Transverse colon (tissue), 4 donors: ENCODE measurements at regions not wholly inside any gene's neighbourhood (a gene's known extent, or its start where the extent isn't known, plus 50 kb on each side); places are given as distances from the start of the nearest gene placed in this dataset.
"Not testable (repeated sequence)": the region's sequence is repeated elsewhere in the genome, so short reads cannot be mapped to it uniquely, and the experiment has no call there.

Experiments used
- EP300 ChIP-seq: sonication (generic); formaldehyde crosslinking; IDR thresholded peaks from one replicate; pipeline ENCODE4 v1.6.1; 2017; ENCODE audit warnings: antibody characterized with exemption, low read depth
- POLR2A ChIP-seq: fragments of 450-650 bp; IDR thresholded peaks from one replicate; pipeline ENCODE4 v1.6.1; 2016; ENCODE audit warnings: antibody characterized with exemption, mild to moderate bottlenecking, moderate library complexity
- POLR2AphosphoS5 ChIP-seq, 3 donors: sonication (generic); formaldehyde crosslinking; IDR thresholded peaks; one replicate each; pipeline ENCODE4 v1.6.1; 2016; ENCODE audit warnings: antibody characterized with exemption in 3 of 3
- TF ChIP-seq, protein P1 (sequence below), 5 experiments: fragments of 200-600 bp in 3 of 5; fragments of 450-650 bp in 2 of 5; sonication (generic) in 3 of 5; IDR thresholded peaks; 1 replicate in 2 of 5; 2 replicates in 3 of 5; pipeline ENCODE4 v1.5.1; 2016 to 2017; ENCODE audit warnings: antibody characterized with exemption in 5 of 5, inconsistent platforms in 3 of 5, mild to moderate bottlenecking in 2 of 5, moderate library complexity in 1 of 5

DNA sequence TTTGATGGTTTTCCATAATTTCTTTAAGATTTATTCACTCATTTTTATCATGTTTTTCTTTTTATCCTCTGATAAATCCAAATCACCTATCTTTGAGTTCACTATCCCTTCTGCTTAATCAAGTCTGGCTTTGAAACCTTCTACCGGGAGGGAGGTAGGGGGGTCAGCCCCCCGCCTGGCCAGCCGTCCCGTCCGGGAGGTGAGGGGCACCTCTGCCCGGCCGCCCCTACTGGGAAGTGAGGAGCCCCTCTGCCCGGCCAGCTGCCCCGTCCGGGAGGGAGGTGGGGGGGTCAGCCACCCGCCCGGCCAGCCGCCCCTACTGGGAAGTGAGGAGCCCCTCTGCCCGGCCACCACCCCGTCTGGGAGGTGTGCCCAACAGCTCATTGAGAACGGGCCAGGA lies 363.3 kb downstream of the RFC3 start:
- TF ChIP-seq, protein P1, sequence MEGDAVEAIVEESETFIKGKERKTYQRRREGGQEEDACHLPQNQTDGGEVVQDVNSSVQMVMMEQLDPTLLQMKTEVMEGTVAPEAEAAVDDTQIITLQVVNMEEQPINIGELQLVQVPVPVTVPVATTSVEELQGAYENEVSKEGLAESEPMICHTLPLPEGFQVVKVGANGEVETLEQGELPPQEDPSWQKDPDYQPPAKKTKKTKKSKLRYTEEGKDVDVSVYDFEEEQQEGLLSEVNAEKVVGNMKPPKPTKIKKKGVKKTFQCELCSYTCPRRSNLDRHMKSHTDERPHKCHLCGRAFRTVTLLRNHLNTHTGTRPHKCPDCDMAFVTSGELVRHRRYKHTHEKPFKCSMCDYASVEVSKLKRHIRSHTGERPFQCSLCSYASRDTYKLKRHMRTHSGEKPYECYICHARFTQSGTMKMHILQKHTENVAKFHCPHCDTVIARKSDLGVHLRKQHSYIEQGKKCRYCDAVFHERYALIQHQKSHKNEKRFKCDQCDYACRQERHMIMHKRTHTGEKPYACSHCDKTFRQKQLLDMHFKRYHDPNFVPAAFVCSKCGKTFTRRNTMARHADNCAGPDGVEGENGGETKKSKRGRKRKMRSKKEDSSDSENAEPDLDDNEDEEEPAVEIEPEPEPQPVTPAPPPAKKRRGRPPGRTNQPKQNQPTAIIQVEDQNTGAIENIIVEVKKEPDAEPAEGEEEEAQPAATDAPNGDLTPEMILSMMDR (IDR thresholded peaks at IDR 0.05): not testable (repeated sequence)
- not testable (repeated sequence) for TF ChIP-seq POLR2AphosphoS5 (IDR thresholded peaks at IDR 0.05); POLR2A; EP300
